Body of pancreas (tissue), 4 donors: ENCODE measurements at regions not wholly inside any gene's neighbourhood (a gene's known extent, or its start where the extent isn't known, plus 50 kb on each side); places are given as distances from the start of the nearest gene placed in this dataset.

Source experiments
- CTCF ChIP-seq, 7 experiments: fragments of 450-650 bp in 4 of 7; fragments of 200-600 bp in 3 of 7; sonication (generic) in 3 of 7; IDR thresholded peaks; one replicate each; pipeline ENCODE4 v1.5.1; 2016 to 2019; ENCODE audit warnings: antibody characterized with exemption in 7 of 7
- POLR2A ChIP-seq, 3 donors: fragments of 450-650 bp; IDR thresholded peaks; one replicate each; pipeline ENCODE4 v1.6.1; 2016; ENCODE audit warnings: antibody characterized with exemption in 3 of 3, mild to moderate bottlenecking in 2 of 3

- TF ChIP-seq CTCF (IDR thresholded peaks at IDR 0.05) (no peak), POLR2A (IDR thresholded peaks at IDR 0.05) (no peak)
Observed at GRCh38 chr2:146385031-146385430, 1459.8 kb upstream of the ACVR2A start.
